Ishikawa (cell line): ENCODE measurements at regions not wholly inside any gene's neighbourhood (a gene's known extent, or its start where the extent isn't known, plus 50 kb on each side); places are given as distances from the start of the nearest gene placed in this dataset.

Experiments
- CEBPB ChIP-seq: IDR thresholded peaks from 2 replicates; pipeline ENCODE4 v1.6.1; 2012
- CREB1 ChIP-seq: IDR thresholded peaks from 2 replicates; pipeline ENCODE4 v1.6.1; 2012; ENCODE audit warnings: low read depth
- EGR1 ChIP-seq: IDR thresholded peaks from 2 replicates; pipeline ENCODE4 v1.6.1; 2012
- EP300 ChIP-seq: IDR thresholded peaks from 2 replicates; pipeline ENCODE4 v1.6.1; 2012; ENCODE audit warnings: borderline replicate concordance
- FOXM1 ChIP-seq: IDR thresholded peaks from 2 replicates; pipeline ENCODE4 v1.6.1; 2012; ENCODE audit warnings: low read depth, borderline replicate concordance
- NFIC ChIP-seq: IDR thresholded peaks from 2 replicates; pipeline ENCODE4 v1.6.1; 2012
- RAD21 ChIP-seq: IDR thresholded peaks from 2 replicates; pipeline ENCODE4 v1.6.1; 2012; ENCODE audit warnings: low read depth
- TAF1 ChIP-seq: IDR thresholded peaks from 2 replicates; pipeline ENCODE4 v1.6.1; 2012; ENCODE audit warnings: low read depth, mild to moderate bottlenecking
- TCF12 ChIP-seq: IDR thresholded peaks from 2 replicates; pipeline ENCODE4 v1.6.1; 2012; ENCODE audit warnings: low read depth
- TEAD4 ChIP-seq: IDR thresholded peaks from 2 replicates; pipeline ENCODE4 v1.6.1; 2012
- USF1 ChIP-seq: IDR thresholded peaks from 2 replicates; pipeline ENCODE4 v1.6.1; 2012
- YY1 ChIP-seq: IDR thresholded peaks from 2 replicates; pipeline ENCODE4 v1.6.1; 2012; ENCODE audit warnings: low read depth
- ZBTB7A ChIP-seq: IDR thresholded peaks from 2 replicates; pipeline ENCODE4 v1.6.1; 2012; ENCODE audit warnings: low read depth
- TF ChIP-seq, protein P1 (sequence below): IDR thresholded peaks from 2 replicates; pipeline ENCODE4 v1.6.1; 2012
- TF ChIP-seq, protein P2 (sequence below): IDR thresholded peaks from 2 replicates; pipeline ENCODE4 v1.6.1; 2012; ENCODE audit warnings: low read depth, mild to moderate bottlenecking

DNA sequence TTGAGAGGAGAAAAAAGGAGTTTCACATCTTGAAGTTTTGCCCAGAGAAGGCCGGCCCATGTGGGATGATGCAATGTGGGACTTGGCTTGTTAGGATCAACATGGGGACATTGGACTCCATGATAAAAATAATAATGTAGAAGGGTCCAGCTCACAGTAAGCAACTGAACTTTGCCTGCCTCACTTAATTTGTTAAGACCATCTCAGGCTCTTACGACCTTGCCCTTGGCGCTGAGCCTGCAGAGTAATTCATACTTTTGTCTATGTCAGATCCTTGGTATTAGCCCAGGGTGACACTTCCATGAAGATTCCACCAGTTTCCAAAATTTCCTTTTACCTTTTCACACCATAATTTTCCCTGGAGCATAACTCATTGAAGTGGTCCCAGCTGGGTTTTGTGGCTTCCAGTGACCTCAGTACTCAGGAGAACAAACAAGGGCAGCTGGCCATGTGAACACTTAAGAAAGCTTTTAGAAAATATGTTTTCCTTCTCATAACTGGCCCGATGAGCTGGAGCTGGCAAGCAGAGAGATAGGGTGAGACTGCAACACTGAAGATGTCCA lies 315.4 kb upstream of the RASGRP1 start:
- no peak for TF ChIP-seq NFIC
- TF ChIP-seq YY1 = no peak
- no peak for TF ChIP-seq FOXM1
- TF ChIP-seq, protein P1, sequence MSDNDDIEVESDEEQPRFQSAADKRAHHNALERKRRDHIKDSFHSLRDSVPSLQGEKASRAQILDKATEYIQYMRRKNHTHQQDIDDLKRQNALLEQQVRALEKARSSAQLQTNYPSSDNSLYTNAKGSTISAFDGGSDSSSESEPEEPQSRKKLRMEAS = no peak
- no peak for TF ChIP-seq TCF12
- TF ChIP-seq USF1 = no peak
- TF ChIP-seq TAF1 = no peak
- TF ChIP-seq EGR1 = no peak

DNA sequence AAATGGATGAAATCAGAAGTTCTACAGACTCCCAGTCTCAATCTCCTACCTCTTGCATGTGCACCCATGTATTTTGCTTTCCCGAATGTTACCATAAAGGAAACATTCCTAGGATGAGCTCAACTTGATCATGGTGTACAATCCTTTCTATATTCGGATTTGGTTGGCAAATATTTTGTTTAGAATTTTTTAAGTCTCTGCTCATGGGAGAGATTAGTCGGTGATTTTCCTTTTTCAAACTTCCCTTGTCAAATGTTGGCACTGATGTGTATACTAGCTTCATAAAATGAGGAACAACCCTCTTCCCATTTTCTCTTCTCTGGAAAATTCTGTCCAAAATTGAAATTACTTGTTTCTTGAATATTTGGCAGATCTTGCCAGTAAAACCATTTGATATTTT lies 317.6 kb upstream of the RASGRP1 start:
- TF ChIP-seq, protein P1 = no peak
- no peak for TF ChIP-seq EP300

DNA sequence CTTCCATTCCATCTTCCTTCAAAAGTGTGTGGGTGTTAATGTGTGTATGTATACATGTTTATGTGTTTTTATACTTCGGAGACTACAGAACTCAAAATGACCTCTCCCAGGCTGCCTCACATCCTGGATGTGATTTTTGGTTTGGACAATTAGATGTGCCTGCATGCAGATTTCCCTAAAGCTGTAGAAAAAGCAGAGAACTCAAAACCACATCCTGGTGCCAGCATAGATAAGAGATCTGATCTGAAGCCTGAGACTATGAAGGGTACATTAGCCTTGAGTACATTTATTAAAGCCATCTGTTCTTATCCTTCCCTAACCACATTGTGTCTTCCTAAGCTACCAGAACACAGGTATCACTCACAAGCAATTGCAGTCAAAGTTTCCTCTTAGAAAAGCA lies 319.4 kb upstream of the RASGRP1 start:
- TF ChIP-seq TAF1 = no peak
- TF ChIP-seq, protein P1 = no peak
- TF ChIP-seq USF1 = no peak
- TF ChIP-seq, protein P2, sequence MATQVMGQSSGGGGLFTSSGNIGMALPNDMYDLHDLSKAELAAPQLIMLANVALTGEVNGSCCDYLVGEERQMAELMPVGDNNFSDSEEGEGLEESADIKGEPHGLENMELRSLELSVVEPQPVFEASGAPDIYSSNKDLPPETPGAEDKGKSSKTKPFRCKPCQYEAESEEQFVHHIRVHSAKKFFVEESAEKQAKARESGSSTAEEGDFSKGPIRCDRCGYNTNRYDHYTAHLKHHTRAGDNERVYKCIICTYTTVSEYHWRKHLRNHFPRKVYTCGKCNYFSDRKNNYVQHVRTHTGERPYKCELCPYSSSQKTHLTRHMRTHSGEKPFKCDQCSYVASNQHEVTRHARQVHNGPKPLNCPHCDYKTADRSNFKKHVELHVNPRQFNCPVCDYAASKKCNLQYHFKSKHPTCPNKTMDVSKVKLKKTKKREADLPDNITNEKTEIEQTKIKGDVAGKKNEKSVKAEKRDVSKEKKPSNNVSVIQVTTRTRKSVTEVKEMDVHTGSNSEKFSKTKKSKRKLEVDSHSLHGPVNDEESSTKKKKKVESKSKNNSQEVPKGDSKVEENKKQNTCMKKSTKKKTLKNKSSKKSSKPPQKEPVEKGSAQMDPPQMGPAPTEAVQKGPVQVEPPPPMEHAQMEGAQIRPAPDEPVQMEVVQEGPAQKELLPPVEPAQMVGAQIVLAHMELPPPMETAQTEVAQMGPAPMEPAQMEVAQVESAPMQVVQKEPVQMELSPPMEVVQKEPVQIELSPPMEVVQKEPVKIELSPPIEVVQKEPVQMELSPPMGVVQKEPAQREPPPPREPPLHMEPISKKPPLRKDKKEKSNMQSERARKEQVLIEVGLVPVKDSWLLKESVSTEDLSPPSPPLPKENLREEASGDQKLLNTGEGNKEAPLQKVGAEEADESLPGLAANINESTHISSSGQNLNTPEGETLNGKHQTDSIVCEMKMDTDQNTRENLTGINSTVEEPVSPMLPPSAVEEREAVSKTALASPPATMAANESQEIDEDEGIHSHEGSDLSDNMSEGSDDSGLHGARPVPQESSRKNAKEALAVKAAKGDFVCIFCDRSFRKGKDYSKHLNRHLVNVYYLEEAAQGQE = no peak
- no peak for TF ChIP-seq TCF12

- no peak for TF ChIP-seq USF1
- TF ChIP-seq NFIC = no peak
- TF ChIP-seq TAF1 = no peak
- TF ChIP-seq TEAD4 = no peak
- no peak for TF ChIP-seq FOXM1
- TF ChIP-seq YY1 = no peak
- TF ChIP-seq, protein P2 = no peak
- TF ChIP-seq CREB1 = no peak
- no peak for TF ChIP-seq EGR1
- no peak for TF ChIP-seq RAD21
- TF ChIP-seq ZBTB7A = no peak
- no peak for TF ChIP-seq TCF12
- no peak for TF ChIP-seq EP300
- TF ChIP-seq CEBPB = no peak
- TF ChIP-seq, protein P1 = no peak
Measured at GRCh38 chr15:38885001-38885400, 320.4 kb upstream of the RASGRP1 start.

DNA sequence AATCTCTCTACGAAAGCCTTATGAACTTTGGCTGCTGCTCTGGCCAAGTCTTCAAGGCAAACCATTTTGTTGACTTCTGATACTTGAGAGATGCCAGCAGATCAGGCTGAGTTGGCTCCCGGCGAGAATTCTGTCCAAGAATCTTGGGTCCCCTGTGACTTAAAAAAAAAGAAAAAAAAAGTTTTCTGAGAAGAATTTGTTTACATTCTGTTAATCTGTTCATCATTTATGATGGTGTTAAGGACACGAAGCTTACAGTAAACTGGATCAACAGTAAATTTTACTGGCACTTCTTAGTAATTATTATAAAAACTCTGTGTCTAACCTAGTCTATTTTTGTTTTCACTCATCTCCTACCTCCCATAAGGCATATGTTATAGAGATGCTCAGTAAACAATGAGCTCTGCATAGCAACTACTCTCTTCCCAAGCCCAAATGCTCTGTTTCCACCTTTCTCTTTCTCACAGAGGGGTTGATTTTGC lies 320.9 kb upstream of the RASGRP1 start:
- TF ChIP-seq, protein P1 = no peak
- TF ChIP-seq ZBTB7A (no peak), USF1 (no peak), CEBPB (no peak), TCF12 (no peak), EGR1 (no peak), TAF1 (no peak), RAD21 (no peak), CREB1 (no peak), EP300 (no peak), YY1 (no peak), FOXM1 (no peak), TEAD4 (no peak), NFIC (no peak)
- TF ChIP-seq, protein P2 = no peak
